OCI-LY7 (cell line): ENCODE measurements at regions not wholly inside any gene's neighbourhood (a gene's known extent, or its start where the extent isn't known, plus 50 kb on each side); places are given as distances from the start of the nearest gene placed in this dataset.

Experiments
- EZH2phosphoT487 ChIP-seq: fragments of 200-600 bp; sonication (generic); IDR thresholded peaks from 2 replicates; pipeline ENCODE4 v1.6.1; 2018; ENCODE audit warnings: low read depth, borderline replicate concordance, mild to moderate bottlenecking, mixed run types, antibody characterized with exemption, low read length, moderate library complexity, mixed read lengths
- TF ChIP-seq, protein P1 (sequence below): fragments of 200-600 bp; sonication (generic); conservative IDR thresholded peaks from 2 replicates; pipeline ENCODE4 v1.5.1; 2014; ENCODE audit warnings: mild to moderate bottlenecking, antibody characterized with exemption, low read length, moderate library complexity, mixed read lengths

DNA sequence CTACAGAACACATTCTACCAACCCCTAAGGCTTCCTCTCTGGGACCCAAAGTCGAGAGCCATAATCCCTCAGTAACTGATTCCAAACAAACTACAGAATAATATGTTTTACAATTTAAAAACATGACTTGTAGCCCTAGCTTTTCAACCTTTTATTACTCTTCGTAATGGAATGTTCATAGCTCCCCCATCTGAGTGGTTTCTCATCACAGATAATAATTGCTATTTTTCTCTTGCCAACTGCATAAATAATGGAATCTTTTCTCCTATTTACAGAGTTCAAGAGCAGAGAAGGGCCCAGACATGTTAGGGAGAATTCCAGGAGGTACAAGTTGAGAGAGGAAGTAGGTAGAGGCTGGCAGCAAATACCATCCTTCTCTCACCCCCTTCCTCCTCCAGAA is 59.9 kb upstream of the CERS6 start:
- TF ChIP-seq, protein P1, sequence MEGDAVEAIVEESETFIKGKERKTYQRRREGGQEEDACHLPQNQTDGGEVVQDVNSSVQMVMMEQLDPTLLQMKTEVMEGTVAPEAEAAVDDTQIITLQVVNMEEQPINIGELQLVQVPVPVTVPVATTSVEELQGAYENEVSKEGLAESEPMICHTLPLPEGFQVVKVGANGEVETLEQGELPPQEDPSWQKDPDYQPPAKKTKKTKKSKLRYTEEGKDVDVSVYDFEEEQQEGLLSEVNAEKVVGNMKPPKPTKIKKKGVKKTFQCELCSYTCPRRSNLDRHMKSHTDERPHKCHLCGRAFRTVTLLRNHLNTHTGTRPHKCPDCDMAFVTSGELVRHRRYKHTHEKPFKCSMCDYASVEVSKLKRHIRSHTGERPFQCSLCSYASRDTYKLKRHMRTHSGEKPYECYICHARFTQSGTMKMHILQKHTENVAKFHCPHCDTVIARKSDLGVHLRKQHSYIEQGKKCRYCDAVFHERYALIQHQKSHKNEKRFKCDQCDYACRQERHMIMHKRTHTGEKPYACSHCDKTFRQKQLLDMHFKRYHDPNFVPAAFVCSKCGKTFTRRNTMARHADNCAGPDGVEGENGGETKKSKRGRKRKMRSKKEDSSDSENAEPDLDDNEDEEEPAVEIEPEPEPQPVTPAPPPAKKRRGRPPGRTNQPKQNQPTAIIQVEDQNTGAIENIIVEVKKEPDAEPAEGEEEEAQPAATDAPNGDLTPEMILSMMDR, result no peak
- TF ChIP-seq EZH2phosphoT487, result no peak
